H1 (cell line): ENCODE measurements at regions not wholly inside any gene's neighbourhood (a gene's known extent, or its start where the extent isn't known, plus 50 kb on each side); places are given as distances from the start of the nearest gene placed in this dataset.

Experiments used
- CHD7 ChIP-seq: fragments of 300-600 bp; sonication (generic); IDR thresholded peaks from 2 replicates; pipeline ENCODE4 v1.7.1; 2012; ENCODE audit warnings: low read length, moderate library complexity, mild to moderate bottlenecking, inconsistent platforms; ENCODE audit not compliant: insufficient replicate concordance
- HDAC6 ChIP-seq: IDR thresholded peaks from one replicate; pipeline ENCODE4 v1.7.1; 2012; ENCODE audit warnings: low read depth, mild to moderate bottlenecking, inconsistent platforms, low read length, moderate library complexity
- RNF2 ChIP-seq: fragments of 200-900, 300-1000 bp; sonication (generic); IDR thresholded peaks from 2 replicates; pipeline ENCODE4 v1.7.1; 2016; ENCODE audit warnings: borderline replicate concordance, low read depth, mild to moderate bottlenecking, antibody characterized with exemption, low read length; ENCODE audit not compliant: poor library complexity, severe bottlenecking; ENCODE audit errors: missing control alignments
- SIRT6 ChIP-seq: IDR thresholded peaks from one replicate; pipeline ENCODE4 v1.7.1; 2012; ENCODE audit warnings: low read length, inconsistent platforms
- TBP ChIP-seq: IDR thresholded peaks from 2 replicates; pipeline ENCODE4 v1.6.1; 2011; ENCODE audit warnings: low read depth, low read length, improper control_type of control experiment

- TF ChIP-seq CHD7 = no peak
- no peak for TF ChIP-seq HDAC6
- no peak for TF ChIP-seq SIRT6
- TF ChIP-seq TBP = no peak
- no peak for TF ChIP-seq RNF2
Measured at GRCh38 chr21:15667819-15668218, 62.0 kb upstream of the USP25 start (continued).
